Fibroblast of villous mesenchyme (primary cell): ENCODE measurements at regions not wholly inside any gene's neighbourhood (a gene's known extent, or its start where the extent isn't known, plus 50 kb on each side); places are given as distances from the start of the nearest gene placed in this dataset.

Source experiments
- DNase-seq: peaks from one replicate; pipeline ENCODE4 v3.0.0-alpha.2; 2010; ENCODE audit warnings: low read depth
- H3K4me3 ChIP-seq: 2 replicates; pipeline ENCODE4 v1.5.1; 2011; ENCODE audit warnings: low read depth, mild to moderate bottlenecking, low read length
- TF ChIP-seq, protein P1 (sequence below): IDR thresholded peaks from 2 replicates; pipeline ENCODE4 v1.5.1; 2012; ENCODE audit warnings: low read depth, mild to moderate bottlenecking, low read length; ENCODE audit not compliant: insufficient read depth

DNA sequence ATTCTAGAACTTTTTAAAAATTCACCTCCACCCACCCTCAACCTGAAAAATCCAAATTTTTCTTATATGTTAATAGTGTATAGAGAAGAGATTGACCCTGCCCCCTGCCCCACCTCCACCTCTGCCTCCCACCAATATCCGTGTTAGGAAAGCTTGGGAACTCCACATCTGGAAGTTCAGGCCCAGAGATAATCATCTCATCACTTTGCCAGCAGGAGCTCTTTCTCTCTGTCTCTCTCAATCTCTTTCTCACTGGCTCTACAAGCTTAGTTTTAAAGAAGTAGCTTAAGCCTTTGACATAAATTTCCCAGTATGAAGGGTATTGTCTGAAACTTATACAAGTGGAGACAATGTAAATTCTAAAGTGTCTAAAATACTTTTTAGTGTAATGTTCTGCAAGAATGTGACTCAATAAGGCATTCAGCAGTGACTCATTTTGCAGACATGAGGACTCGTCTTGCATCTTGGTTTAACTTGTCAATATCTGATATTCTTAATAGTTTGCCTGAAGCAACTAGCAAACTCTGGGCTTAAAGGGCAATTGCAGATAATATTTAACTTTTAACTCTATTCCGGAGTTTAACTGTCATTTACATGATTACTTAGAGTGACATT lies 299.8 kb upstream of the EPHA3 start:
- TF ChIP-seq, protein P1, sequence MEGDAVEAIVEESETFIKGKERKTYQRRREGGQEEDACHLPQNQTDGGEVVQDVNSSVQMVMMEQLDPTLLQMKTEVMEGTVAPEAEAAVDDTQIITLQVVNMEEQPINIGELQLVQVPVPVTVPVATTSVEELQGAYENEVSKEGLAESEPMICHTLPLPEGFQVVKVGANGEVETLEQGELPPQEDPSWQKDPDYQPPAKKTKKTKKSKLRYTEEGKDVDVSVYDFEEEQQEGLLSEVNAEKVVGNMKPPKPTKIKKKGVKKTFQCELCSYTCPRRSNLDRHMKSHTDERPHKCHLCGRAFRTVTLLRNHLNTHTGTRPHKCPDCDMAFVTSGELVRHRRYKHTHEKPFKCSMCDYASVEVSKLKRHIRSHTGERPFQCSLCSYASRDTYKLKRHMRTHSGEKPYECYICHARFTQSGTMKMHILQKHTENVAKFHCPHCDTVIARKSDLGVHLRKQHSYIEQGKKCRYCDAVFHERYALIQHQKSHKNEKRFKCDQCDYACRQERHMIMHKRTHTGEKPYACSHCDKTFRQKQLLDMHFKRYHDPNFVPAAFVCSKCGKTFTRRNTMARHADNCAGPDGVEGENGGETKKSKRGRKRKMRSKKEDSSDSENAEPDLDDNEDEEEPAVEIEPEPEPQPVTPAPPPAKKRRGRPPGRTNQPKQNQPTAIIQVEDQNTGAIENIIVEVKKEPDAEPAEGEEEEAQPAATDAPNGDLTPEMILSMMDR: no peak
- no peak overlapping the region for H3K4me3 ChIP-seq
- peak; percentile 20 for DNase-seq

DNA sequence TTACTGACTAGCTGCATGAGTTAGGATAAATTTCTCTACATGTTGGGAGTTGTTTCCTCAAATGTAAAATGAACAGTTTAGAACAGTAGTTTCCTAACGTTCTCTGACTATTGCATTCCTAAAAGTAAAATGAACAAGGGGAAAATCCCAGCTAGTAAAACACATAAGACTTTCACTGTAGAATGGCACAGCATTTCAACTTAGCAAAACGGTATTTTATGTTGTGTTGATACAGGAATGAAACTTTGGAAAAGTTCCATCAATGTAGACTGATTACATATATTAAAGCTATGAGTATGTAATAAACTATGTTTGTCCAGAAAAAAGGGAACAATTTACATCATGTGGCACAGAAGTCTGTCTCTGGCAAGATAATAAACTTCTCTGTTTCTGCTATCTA lies 297.4 kb upstream of the EPHA3 start:
- H3K4me3 ChIP-seq: no peak overlapping the region
- no peak for DNase-seq
- TF ChIP-seq, protein P1: no peak

DNA sequence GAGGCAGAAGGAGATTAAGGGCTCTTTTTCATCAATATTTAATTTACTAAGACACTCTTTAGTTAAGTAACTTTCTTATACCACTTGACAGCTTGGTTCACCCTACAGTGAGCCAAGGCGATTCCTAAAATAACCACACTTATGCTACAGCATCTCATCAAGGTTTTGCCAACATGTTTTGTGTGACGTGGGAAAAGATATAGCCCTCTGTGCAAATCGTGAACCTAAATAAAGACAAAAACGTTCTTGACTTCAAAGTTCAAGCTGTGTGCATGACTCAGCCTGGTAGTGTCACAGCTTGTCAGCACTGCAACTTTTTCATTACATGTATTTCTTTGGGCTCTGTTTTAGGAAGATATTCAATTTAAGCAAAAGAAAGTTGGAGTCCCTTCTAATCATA lies 297.0 kb upstream of the EPHA3 start:
- TF ChIP-seq, protein P1: no peak
- peak; percentile 7 for DNase-seq

DNA sequence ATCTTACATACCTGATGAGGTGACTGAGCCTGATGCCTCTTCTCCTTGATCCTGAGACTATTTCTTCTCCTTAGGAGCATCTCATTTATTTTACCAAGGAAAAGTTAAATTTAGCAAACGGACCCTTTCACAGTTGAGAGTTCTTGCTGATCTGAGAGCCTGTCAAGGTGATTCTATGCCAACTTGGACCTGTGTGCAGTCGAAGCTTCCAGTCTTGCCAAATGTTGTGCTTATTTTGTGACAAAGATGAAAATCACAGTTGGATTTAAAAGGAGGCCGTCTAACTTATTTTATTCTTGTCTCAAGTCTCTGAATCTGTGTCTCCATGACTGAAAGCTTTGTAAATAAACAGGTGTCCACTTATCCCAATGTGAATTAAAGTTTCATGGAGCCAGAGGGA lies 296.3 kb upstream of the EPHA3 start:
- TF ChIP-seq, protein P1: no peak
- no peak for DNase-seq
- H3K4me3 ChIP-seq: no peak overlapping the region

More for the DNA sequence above, 297.0 kb upstream of the EPHA3 start:
- H3K4me3 ChIP-seq: no peak overlapping the region

DNA sequence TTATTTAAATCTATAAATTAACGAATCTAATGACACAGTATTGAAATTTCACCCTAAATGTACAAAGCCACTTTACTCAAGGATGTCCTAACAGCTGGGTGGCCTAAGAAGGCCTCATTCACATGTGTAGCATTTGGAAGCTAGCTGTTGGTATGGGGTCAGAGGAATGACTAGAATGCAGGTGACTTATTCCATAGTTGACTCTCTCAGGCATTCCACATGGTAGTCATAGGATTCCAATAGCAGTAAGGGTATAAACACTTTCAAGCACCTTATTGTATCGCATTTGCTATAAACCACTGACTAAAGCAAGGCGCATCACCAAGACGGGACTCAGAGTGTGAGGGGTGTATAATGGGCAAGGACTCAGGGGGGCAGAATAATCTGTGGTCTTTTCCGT lies 294.8 kb upstream of the EPHA3 start:
- TF ChIP-seq, protein P1: no peak
- no peak for DNase-seq
- no peak overlapping the region for H3K4me3 ChIP-seq

DNA sequence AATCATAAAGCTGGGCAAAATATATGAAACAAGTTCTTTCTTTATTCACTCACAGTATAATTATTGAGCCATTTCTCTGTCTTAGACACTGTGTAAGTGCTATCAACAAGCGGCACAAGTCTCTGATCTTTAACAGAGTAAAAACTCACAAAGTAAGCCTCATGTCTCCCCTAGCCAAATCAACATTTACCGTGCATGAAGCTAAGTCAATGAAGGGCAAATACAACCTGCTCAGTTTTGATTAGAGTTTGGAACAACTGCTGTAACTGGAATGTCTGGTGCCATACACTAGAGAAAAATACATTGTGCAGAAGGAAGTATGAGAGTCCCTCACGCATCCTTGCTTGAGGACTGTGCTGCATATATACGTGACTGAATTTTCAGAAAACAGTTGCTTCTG lies 291.0 kb upstream of the EPHA3 start:
- TF ChIP-seq, protein P1: no peak
- H3K4me3 ChIP-seq: no peak overlapping the region
- DNase-seq: no peak
